CD14-positive monocyte (primary cell): ENCODE measurements at regions not wholly inside any gene's neighbourhood (a gene's known extent, or its start where the extent isn't known, plus 50 kb on each side); places are given as distances from the start of the nearest gene placed in this dataset.

Experiments
- DNase-seq, 3 donors: peaks; one replicate each; pipeline ENCODE4 v3.0.0-alpha.2; 2011 to 2022
- H2AFZ ChIP-seq: 2 replicates; pipeline ENCODE4 v1.6.0; 2012; ENCODE audit warnings: mild to moderate bottlenecking, low read depth, low read length, inconsistent platforms; ENCODE audit not compliant: insufficient read depth, poor library complexity, severe bottlenecking
- H3K27ac ChIP-seq, 2 donors: 1 replicate in 1 of 2; 2 replicates in 1 of 2; pipeline ENCODE4 v1.5.1; 2012 to 2013; ENCODE audit warnings: low read length in 2 of 2, control low read depth in 1 of 2, inconsistent platforms in 1 of 2, low read depth in 1 of 2, mild to moderate bottlenecking in 1 of 2
- H3K27me3 ChIP-seq, 2 donors: one replicate each; pipeline versions ENCODE4 v1.6.0 to v1.6.1; 2011 to 2013; ENCODE audit warnings: low read length in 2 of 2; ENCODE audit not compliant: control insufficient read depth in 2 of 2, insufficient read depth in 2 of 2
- H3K36me3 ChIP-seq, 2 donors: replicated peaks in 1 of 2; 1 replicate in 1 of 2; 2 replicates in 1 of 2; pipeline versions ENCODE4 v1.5.1 to v1.6.1; 2012 to 2013; ENCODE audit warnings: low read length in 2 of 2, control low read depth in 1 of 2, inconsistent platforms in 1 of 2, mild to moderate bottlenecking in 1 of 2; ENCODE audit not compliant: insufficient read depth in 2 of 2, control insufficient read depth in 1 of 2
- H3K4me1 ChIP-seq, 2 donors: 1 replicate in 1 of 2; 2 replicates in 1 of 2; pipeline versions ENCODE4 v1.5.1 to v1.6.1; 2012 to 2013; ENCODE audit warnings: low read length in 2 of 2, control low read depth in 1 of 2, inconsistent platforms in 1 of 2, mild to moderate bottlenecking in 1 of 2, moderate library complexity in 1 of 2; ENCODE audit not compliant: insufficient read depth in 2 of 2, control insufficient read depth in 1 of 2
- H3K4me2 ChIP-seq: replicated peaks from 2 replicates; pipeline ENCODE3; 2012; ENCODE audit warnings: low read length, moderate library complexity, mild to moderate bottlenecking; ENCODE audit not compliant: poor library complexity, severe bottlenecking; ENCODE audit errors: extremely low read depth
- H3K4me3 ChIP-seq, 3 experiments: fragments of 200-600 bp in 1 of 3; sonication (generic) in 1 of 3; replicated peaks in 1 of 3; 1 replicate in 2 of 3; 2 replicates in 1 of 3; pipeline ENCODE4 v1.5.1; 2011 to 2013; ENCODE audit warnings: low read length in 3 of 3, mild to moderate bottlenecking in 3 of 3, control low read depth in 2 of 3, low read depth in 2 of 3, inconsistent platforms in 1 of 3, moderate library complexity in 1 of 3
- H3K79me2 ChIP-seq: 2 replicates; pipeline ENCODE4 v1.6.0; 2012; ENCODE audit warnings: mild to moderate bottlenecking, control low read depth, inconsistent platforms, low read length, moderate library complexity; ENCODE audit not compliant: insufficient read depth
- H3K9ac ChIP-seq: 2 replicates; pipeline ENCODE4 v1.6.0; 2017; ENCODE audit warnings: low read length, mild to moderate bottlenecking; ENCODE audit not compliant: insufficient read depth, poor library complexity, severe bottlenecking
- H3K9me3 ChIP-seq, 2 donors: replicated peaks in 1 of 2; 1 replicate in 1 of 2; 2 replicates in 1 of 2; pipeline versions ENCODE4 v1.5.1 to v1.6.1; 2012 to 2013; ENCODE audit warnings: low read length in 2 of 2, control low read depth in 1 of 2; ENCODE audit not compliant: control insufficient read depth in 1 of 2, insufficient read depth in 1 of 2
- H4K20me1 ChIP-seq: 2 replicates; pipeline ENCODE4 v1.6.0; 2012; ENCODE audit warnings: mild to moderate bottlenecking, low read length, control low read depth, moderate library complexity; ENCODE audit not compliant: insufficient read depth
- H3K27ac Mint-ChIP-seq, 7 donors: one replicate each; pipeline ENCODE4 v1.8.0; 2020; ENCODE audit warnings: mild to moderate bottlenecking in 7 of 7, mixed read lengths in 7 of 7, moderate library complexity in 6 of 7, inconsistent platforms in 2 of 7
- H3K27me3 Mint-ChIP-seq, 3 donors: one replicate each; pipeline ENCODE4 v1.8.0; 2021 to 2022; ENCODE audit warnings: low read depth in 3 of 3, mild to moderate bottlenecking in 3 of 3, mixed read lengths in 3 of 3, moderate library complexity in 3 of 3, inconsistent platforms in 1 of 3
- H3K36me3 Mint-ChIP-seq, 2 donors: one replicate each; pipeline ENCODE4 v1.8.0; 2020; ENCODE audit warnings: mixed read lengths in 2 of 2, inconsistent platforms in 1 of 2, mild to moderate bottlenecking in 1 of 2
- H3K4me1 Mint-ChIP-seq: one replicate; pipeline ENCODE4 v1.8.0; 2020; ENCODE audit warnings: mild to moderate bottlenecking, mixed read lengths
- H3K4me3 Mint-ChIP-seq, 2 donors: one replicate each; pipeline ENCODE4 v1.8.0; 2020; ENCODE audit warnings: mild to moderate bottlenecking in 2 of 2, mixed read lengths in 2 of 2, moderate library complexity in 1 of 2
- H3K9me3 Mint-ChIP-seq, 7 donors: one replicate each; pipeline ENCODE4 v1.8.0; 2020 to 2022; ENCODE audit warnings: mixed read lengths in 7 of 7, mild to moderate bottlenecking in 6 of 7, moderate library complexity in 6 of 7, inconsistent platforms in 2 of 7
- CTCF ChIP-seq: fragments of 200-600 bp; IDR thresholded peaks from one replicate; pipeline ENCODE4 v1.8.0; 2022; ENCODE audit warnings: antibody characterized with exemption, mild to moderate bottlenecking
- WGBS: methylation state at CpG from one replicate; pipeline ENCODE4 v1.1.5; 2013; ENCODE audit warnings: missing lambda C conversion rate; ENCODE audit not compliant: insufficient coverage; 5-methylcytosine and 5-hydroxymethylcytosine counted together
- intact Hi-C, 2 donors: fragments of 100-400 bp; cut with micrococcal nuclease; formaldehyde crosslinking; loops; one replicate each; pipeline versions ENCODE4 v1.15.0 to v1.15.1; 2023

- no peak for TF ChIP-seq CTCF
- H3K4me1 Mint-ChIP-seq, result no peaks in the 10 kb centered on the region
- Histone ChIP-seq H2AFZ (no peak overlapping the region), H3K4me1 (no peaks in the 10 kb centered on the region), H3K9me3 (no peaks in the 10 kb centered on the region), H3K4me2 (no peak overlapping the region), H3K27me3 (peaks cover 0 to 28% of the 10 kb centered on the region in 2 donors), H4K20me1 (no peaks in the 10 kb centered on the region), H3K27ac (no peak overlapping the region), H3K36me3 (no peaks in the 10 kb centered on the region), H3K4me3 (no peak overlapping the region), H3K79me2 (no peaks in the 10 kb centered on the region), H3K9ac (no peak overlapping the region)
- H3K36me3 Mint-ChIP-seq, result no peaks in the 10 kb centered on the region
- intact Hi-C loops, result no loop called here
- no CpG with 5 or more reads among the region's 2 CpGs for WGBS
- peaks cover 0 to 21% (median 0%) of the 10 kb centered on the region in 3 donors for H3K27me3 Mint-ChIP-seq
- peak overlapping the region in 1 of 7 donors; percentile 11 for H3K27ac Mint-ChIP-seq
- H3K9me3 Mint-ChIP-seq, result peaks cover 0 to 2% (median 0%) of the 10 kb centered on the region in 7 donors
- H3K4me3 Mint-ChIP-seq, result no peak overlapping the region
- no peak for DNase-seq
Measured at GRCh38 chrX:13374364-13374763, 54.5 kb upstream of the ATXN3L start.

- Histone ChIP-seq H3K4me3 (no peak overlapping the region), H3K79me2 (no peaks in the 10 kb centered on the region), H3K4me1 (no peaks in the 10 kb centered on the region), H3K27me3 (peaks cover 0 to 32% of the 10 kb centered on the region in 2 donors), H2AFZ (no peak overlapping the region), H3K27ac (no peak overlapping the region), H3K9ac (no peak overlapping the region), H4K20me1 (no peaks in the 10 kb centered on the region), H3K36me3 (no peaks in the 10 kb centered on the region), H3K4me2 (no peak overlapping the region), H3K9me3 (no peaks in the 10 kb centered on the region)
- Mint-ChIP-seq H3K4me3 (no peak overlapping the region), H3K9me3 (peaks cover 0 to 2% (median 0%) of the 10 kb centered on the region in 7 donors), H3K27ac (no peak overlapping the region), H3K4me1 (no peaks in the 10 kb centered on the region), H3K36me3 (no peaks in the 10 kb centered on the region), H3K27me3 (peaks cover 0 to 25% (median 0%) of the 10 kb centered on the region in 3 donors)
- no peak for DNase-seq
- intact Hi-C loops, result no loop called here
- no CpG with 5 or more reads among the region's 7 CpGs for WGBS
- TF ChIP-seq CTCF, result no peak
Measured at GRCh38 chrX:13373431-13374187, 53.8 kb upstream of the ATXN3L start.
